Upper lobe of left lung (tissue), 4 donors: ENCODE measurements at regions not wholly inside any gene's neighbourhood (a gene's known extent, or its start where the extent isn't known, plus 50 kb on each side); places are given as distances from the start of the nearest gene placed in this dataset.

Experiments
- CTCF ChIP-seq, 6 experiments: fragments of 450-650 bp in 4 of 6; fragments of 200-600 bp in 2 of 6; sonication (generic) in 2 of 6; IDR thresholded peaks; one replicate each; pipeline ENCODE4 v1.5.1; 2016 to 2019; ENCODE audit warnings: antibody characterized with exemption in 6 of 6
- POLR2A ChIP-seq, 4 donors: fragments of 450-650 bp; IDR thresholded peaks; one replicate each; pipeline ENCODE4 v1.5.1; 2016 to 2017; ENCODE audit warnings: antibody characterized with exemption in 4 of 4, mild to moderate bottlenecking in 2 of 4

- no peak for TF ChIP-seq POLR2A (IDR thresholded peaks at IDR 0.05)
- no peak for TF ChIP-seq CTCF (IDR thresholded peaks at IDR 0.05)
Measured at GRCh38 chr2:33891616-33892015, 292.5 kb upstream of the FAM98A start.
